Stomach (tissue), 4 donors: ENCODE measurements at regions not wholly inside any gene's neighbourhood (a gene's known extent, or its start where the extent isn't known, plus 50 kb on each side); places are given as distances from the start of the nearest gene placed in this dataset.

Experiments
- EP300 ChIP-seq: sonication (generic); formaldehyde crosslinking; IDR thresholded peaks from one replicate; pipeline ENCODE4 v1.6.1; 2017; ENCODE audit warnings: antibody characterized with exemption
- POLR2AphosphoS5 ChIP-seq, 3 donors: sonication (generic); formaldehyde crosslinking; IDR thresholded peaks; one replicate each; pipeline ENCODE4 v1.6.1; 2016; ENCODE audit warnings: antibody characterized with exemption in 3 of 3
- TF ChIP-seq, protein P1 (sequence below), 7 experiments: fragments of 450-650 bp in 4 of 7; fragments of 200-600 bp in 3 of 7; sonication (generic) in 3 of 7; IDR thresholded peaks; one replicate each; pipeline ENCODE4 v1.5.1; 2016 to 2019; ENCODE audit warnings: antibody characterized with exemption in 7 of 7, control low read depth in 2 of 7, mild to moderate bottlenecking in 1 of 7

DNA sequence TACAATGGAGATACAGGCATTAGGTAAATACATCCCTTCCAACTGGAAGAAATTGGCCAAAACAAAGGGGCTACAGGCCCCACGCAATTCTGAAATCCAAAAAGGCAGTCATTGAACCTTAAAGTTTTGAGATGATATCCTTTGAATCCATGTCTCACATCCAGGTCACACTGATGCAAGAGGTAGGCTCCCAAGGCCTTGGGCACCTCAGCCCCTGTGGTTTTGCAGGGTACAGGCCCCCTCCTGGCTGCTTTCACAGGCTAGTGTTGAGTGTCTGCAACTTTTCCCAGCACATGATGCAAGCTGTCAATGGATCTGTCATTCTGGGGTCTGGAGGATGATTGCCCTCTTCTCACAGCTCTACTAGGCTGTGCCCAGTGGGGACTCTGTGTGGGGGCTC, 766.7 kb downstream of the ZBBX start:
- TF ChIP-seq, protein P1, sequence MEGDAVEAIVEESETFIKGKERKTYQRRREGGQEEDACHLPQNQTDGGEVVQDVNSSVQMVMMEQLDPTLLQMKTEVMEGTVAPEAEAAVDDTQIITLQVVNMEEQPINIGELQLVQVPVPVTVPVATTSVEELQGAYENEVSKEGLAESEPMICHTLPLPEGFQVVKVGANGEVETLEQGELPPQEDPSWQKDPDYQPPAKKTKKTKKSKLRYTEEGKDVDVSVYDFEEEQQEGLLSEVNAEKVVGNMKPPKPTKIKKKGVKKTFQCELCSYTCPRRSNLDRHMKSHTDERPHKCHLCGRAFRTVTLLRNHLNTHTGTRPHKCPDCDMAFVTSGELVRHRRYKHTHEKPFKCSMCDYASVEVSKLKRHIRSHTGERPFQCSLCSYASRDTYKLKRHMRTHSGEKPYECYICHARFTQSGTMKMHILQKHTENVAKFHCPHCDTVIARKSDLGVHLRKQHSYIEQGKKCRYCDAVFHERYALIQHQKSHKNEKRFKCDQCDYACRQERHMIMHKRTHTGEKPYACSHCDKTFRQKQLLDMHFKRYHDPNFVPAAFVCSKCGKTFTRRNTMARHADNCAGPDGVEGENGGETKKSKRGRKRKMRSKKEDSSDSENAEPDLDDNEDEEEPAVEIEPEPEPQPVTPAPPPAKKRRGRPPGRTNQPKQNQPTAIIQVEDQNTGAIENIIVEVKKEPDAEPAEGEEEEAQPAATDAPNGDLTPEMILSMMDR (IDR thresholded peaks at IDR 0.05): no peak
- TF ChIP-seq EP300 (no peak), POLR2AphosphoS5 (IDR thresholded peaks at IDR 0.05) (no peak)
